Right lobe of liver (tissue), 6 donors: ENCODE measurements at regions not wholly inside any gene's neighbourhood (a gene's known extent, or its start where the extent isn't known, plus 50 kb on each side); places are given as distances from the start of the nearest gene placed in this dataset.

Experiments used
- ATAC-seq, 4 donors: fragments of 200-7000 bp; cut with Tn5 transposase; one replicate each; pipeline ENCODE4 v1.9.1; 2020; ENCODE audit warnings: mild to moderate bottlenecking in 4 of 4, moderate library complexity in 4 of 4
- DNase-seq, 3 donors: peaks; one replicate each; pipeline ENCODE4 v3.0.0-alpha.2; 2020
- H3K27ac ChIP-seq, 3 donors: fragments of 200-600 bp; one replicate each; pipeline ENCODE4 v1.8.0; 2022
- H3K27me3 ChIP-seq, 2 donors: fragments of 200-600 bp; one replicate each; pipeline ENCODE4 v1.8.0; 2022
- H3K36me3 ChIP-seq, 4 donors: fragments of 200-600 bp; sonication (generic) in 1 of 4; one replicate each; pipeline versions ENCODE4 v1.5.1 to v1.8.0; 2017 to 2022; ENCODE audit warnings: control low read depth in 1 of 4
- H3K4me1 ChIP-seq, 4 donors: fragments of 200-600 bp; sonication (generic) in 1 of 4; one replicate each; pipeline versions ENCODE4 v1.5.1 to v1.8.0; 2017 to 2022; ENCODE audit warnings: control low read depth in 1 of 4
- H3K4me3 ChIP-seq, 3 donors: fragments of 200-600 bp; one replicate each; pipeline ENCODE4 v1.8.0; 2022
- H3K9me3 ChIP-seq, 4 donors: fragments of 200-600 bp; sonication (generic) in 1 of 4; one replicate each; pipeline versions ENCODE4 v1.5.1 to v1.8.0; 2017 to 2022; ENCODE audit warnings: control low read depth in 1 of 4
- POLR2A ChIP-seq: fragments of 450-650 bp; IDR thresholded peaks from one replicate; pipeline ENCODE4 v1.6.1; 2017; ENCODE audit warnings: antibody characterized with exemption, mild to moderate bottlenecking
- WGBS: methylation state at CpG from one replicate; pipeline ENCODE4 v1.1.6; 2018; ENCODE audit warnings: low coverage, low lambda C conversion rate; ENCODE audit not compliant: insufficient coverage; ENCODE audit errors: missing lambda C conversion rate; 5-methylcytosine and 5-hydroxymethylcytosine counted together
- intact Hi-C, 2 donors: fragments of 100-400 bp; cut with DNase I; formaldehyde crosslinking; loops; one replicate each; pipeline versions ENCODE4 v1.11.2 to v1.14.1; 2022
- TF ChIP-seq, protein P1 (sequence below), 4 donors: fragments of 200-600 bp in 3 of 4; fragments of 450-650 bp in 1 of 4; IDR thresholded peaks; one replicate each; pipeline versions ENCODE4 v1.5.1 to v1.8.0; 2016 to 2022; ENCODE audit warnings: antibody characterized with exemption in 4 of 4, mild to moderate bottlenecking in 2 of 4
- donor health status: DM: no; HTN: yes; CAD: no.
- donor health status: DM: no; HTN: no; CAD: no.
- donor health status: DM: no; HTN: no; CAD: no.
- donor health status: DM: no; HTN: yes; CAD: no.
- donor health status: DM: no; HTN: yes; CAD: no.

DNA sequence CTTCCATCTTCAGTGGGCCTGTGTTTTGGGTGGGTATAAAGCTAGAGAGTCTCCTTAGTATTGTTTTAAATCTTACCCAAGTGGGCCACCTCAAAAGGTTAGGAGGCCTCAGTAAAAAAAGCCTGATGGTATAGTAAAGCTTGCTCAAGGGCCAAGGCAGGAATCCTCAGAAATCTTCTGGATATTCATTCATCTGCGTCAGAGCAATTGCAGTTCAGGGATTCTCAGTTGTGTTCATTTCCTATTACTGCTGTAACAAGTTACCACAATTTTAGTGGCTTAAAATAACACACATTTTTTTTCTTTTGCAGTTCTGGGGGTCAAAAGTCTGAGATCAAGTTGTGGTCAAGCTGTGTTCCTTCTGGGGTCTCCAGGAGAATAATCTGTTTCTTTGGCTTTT, 985.5 kb downstream of the TLE4 start:
- Histone ChIP-seq H3K4me3 (no peak overlapping the region), H3K36me3 (no peaks in the 10 kb centered on the region), H3K27ac (no peak overlapping the region), H3K27me3 (no peaks in the 10 kb centered on the region), H3K4me1 (peaks cover 0 to 6% (median 0%) of the 10 kb centered on the region in 4 donors), H3K9me3 (no peaks in the 10 kb centered on the region)
- TF ChIP-seq, protein P1, sequence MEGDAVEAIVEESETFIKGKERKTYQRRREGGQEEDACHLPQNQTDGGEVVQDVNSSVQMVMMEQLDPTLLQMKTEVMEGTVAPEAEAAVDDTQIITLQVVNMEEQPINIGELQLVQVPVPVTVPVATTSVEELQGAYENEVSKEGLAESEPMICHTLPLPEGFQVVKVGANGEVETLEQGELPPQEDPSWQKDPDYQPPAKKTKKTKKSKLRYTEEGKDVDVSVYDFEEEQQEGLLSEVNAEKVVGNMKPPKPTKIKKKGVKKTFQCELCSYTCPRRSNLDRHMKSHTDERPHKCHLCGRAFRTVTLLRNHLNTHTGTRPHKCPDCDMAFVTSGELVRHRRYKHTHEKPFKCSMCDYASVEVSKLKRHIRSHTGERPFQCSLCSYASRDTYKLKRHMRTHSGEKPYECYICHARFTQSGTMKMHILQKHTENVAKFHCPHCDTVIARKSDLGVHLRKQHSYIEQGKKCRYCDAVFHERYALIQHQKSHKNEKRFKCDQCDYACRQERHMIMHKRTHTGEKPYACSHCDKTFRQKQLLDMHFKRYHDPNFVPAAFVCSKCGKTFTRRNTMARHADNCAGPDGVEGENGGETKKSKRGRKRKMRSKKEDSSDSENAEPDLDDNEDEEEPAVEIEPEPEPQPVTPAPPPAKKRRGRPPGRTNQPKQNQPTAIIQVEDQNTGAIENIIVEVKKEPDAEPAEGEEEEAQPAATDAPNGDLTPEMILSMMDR (IDR thresholded peaks at IDR 0.05), result no peak
- no peak for TF ChIP-seq POLR2A
- intact Hi-C loops, result no loop called here
- DNase-seq, result no peak
- WGBS, result 100% methylated on average over 1 of the region's 1 CpG
- no peak for ATAC-seq

DNA sequence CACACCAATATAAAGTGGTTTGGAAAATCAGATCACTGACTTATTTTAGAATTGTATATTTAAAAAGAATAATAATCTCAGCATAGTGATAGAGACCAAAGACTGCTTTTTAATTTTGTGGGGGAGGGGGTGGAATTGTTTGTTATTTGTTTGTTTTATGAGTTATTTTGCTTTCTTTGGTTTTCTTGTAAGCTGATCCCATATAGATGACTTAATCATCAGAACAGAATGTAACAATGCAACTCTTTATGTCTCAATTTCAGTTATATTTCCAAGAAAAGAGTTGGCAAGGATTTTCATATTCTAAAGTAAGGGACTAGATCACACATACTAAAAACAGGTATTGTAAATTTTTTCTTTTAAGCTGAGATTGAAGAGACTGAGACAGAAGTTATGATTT, 984.9 kb downstream of the TLE4 start:
- H3K27me3 ChIP-seq, result no peaks in the 10 kb centered on the region
- no peak overlapping the region for H3K4me3 ChIP-seq
- H3K9me3 ChIP-seq, result no peaks in the 10 kb centered on the region
- DNase-seq (no peak), ATAC-seq (no peak)
- peaks cover 0 to 6% (median 0%) of the 10 kb centered on the region in 4 donors for H3K4me1 ChIP-seq
- TF ChIP-seq POLR2A, result no peak
- TF ChIP-seq, protein P1 (IDR thresholded peaks at IDR 0.05), result no peak
- no peak overlapping the region for H3K27ac ChIP-seq
- intact Hi-C loops, result no loop called here
- H3K36me3 ChIP-seq, result no peaks in the 10 kb centered on the region

DNA sequence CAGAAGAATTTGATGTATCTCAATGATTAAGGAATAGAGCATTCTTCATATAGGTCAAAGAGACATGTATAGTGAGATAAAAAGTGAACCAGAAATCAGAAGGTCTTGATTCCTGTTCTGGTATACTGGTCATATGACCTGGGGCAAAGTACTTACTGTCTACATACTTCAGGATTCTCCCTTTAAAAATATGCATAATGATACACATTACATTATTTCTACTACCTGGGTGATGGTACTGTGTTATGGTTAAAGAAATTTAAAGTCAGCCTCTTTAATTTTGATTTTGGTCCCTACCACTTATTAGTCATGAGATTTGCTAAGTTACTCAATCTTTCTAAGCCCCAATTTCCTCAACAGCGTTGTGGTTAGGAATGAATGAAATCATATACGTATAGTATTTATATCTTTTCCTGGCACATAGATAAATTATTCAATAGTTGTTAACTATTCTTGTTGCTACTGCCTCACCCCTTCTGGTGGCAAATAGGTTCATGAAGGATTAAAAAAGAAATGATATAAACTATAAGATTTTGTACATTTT, 984.1 kb downstream of the TLE4 start:
- ATAC-seq (no peak), DNase-seq (no peak)
- H3K27me3 ChIP-seq, result no peaks in the 10 kb centered on the region
- TF ChIP-seq, protein P1 (IDR thresholded peaks at IDR 0.05), result no peak
- TF ChIP-seq POLR2A, result no peak
- no peaks in the 10 kb centered on the region for H3K36me3 ChIP-seq
- no peaks in the 10 kb centered on the region for H3K9me3 ChIP-seq
- H3K27ac ChIP-seq, result no peak overlapping the region
- no peak overlapping the region for H3K4me3 ChIP-seq
- peaks cover 0 to 6% (median 0%) of the 10 kb centered on the region in 4 donors for H3K4me1 ChIP-seq
- intact Hi-C loops, result no loop called here
- 35% methylated on average over 2 of the region's 2 CpGs for WGBS

DNA sequence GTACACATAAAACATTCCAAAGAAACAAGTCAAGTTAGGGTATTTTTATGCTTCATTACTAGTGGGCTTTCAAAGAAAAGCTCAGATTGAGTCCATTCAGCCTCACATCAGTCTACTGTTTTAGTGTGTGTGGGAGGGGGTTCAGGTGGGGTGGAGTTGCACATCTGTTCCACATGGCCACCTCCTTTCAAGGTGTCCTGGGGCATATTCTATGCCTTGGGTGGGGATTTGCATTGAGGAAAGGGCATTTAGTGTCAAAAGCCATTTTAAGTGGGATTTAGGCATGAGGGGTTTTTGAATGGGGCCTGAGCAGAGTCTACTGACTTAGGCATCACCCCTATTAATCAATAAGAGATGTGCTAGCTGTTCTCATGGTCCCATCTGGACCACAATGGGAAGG, 983.1 kb downstream of the TLE4 start:
- no peak for ATAC-seq

More for the DNA sequence above, 983.1 kb downstream of the TLE4 start:
- intact Hi-C loops, result no loop called here
- Histone ChIP-seq H3K4me3 (no peak overlapping the region), H3K4me1 (peaks cover 0 to 6% (median 0%) of the 10 kb centered on the region in 4 donors), H3K27ac (no peak overlapping the region), H3K9me3 (no peaks in the 10 kb centered on the region), H3K36me3 (no peaks in the 10 kb centered on the region), H3K27me3 (no peaks in the 10 kb centered on the region)
- TF ChIP-seq, protein P1 (IDR thresholded peaks at IDR 0.05), result no peak
- no peak for TF ChIP-seq POLR2A
- DNase-seq, result no peak
